Vagina (tissue), 2 donors: ENCODE measurements at regions not wholly inside any gene's neighbourhood (a gene's known extent, or its start where the extent isn't known, plus 50 kb on each side); places are given as distances from the start of the nearest gene placed in this dataset.

Experiments
- POLR2A ChIP-seq, 2 donors: fragments of 450-650 bp; IDR thresholded peaks; one replicate each; pipeline ENCODE4 v1.6.1; 2017; ENCODE audit warnings: antibody characterized with exemption in 2 of 2, mild to moderate bottlenecking in 2 of 2, moderate library complexity in 2 of 2
- POLR2AphosphoS5 ChIP-seq, 2 donors: sonication (generic); formaldehyde crosslinking; IDR thresholded peaks; one replicate each; pipeline ENCODE4 v1.9.0; 2017; ENCODE audit warnings: antibody characterized with exemption in 2 of 2, mild to moderate bottlenecking in 2 of 2, low read depth in 1 of 2; ENCODE audit not compliant: insufficient read depth in 1 of 2
- TF ChIP-seq, protein P1 (sequence below), 3 experiments: fragments of 450-650 bp in 2 of 3; fragments of 200-600 bp in 1 of 3; sonication (generic) in 1 of 3; IDR thresholded peaks; one replicate each; pipeline ENCODE4 v1.5.1; 2017 to 2019; ENCODE audit warnings: antibody characterized with exemption in 3 of 3, mild to moderate bottlenecking in 2 of 3, moderate library complexity in 2 of 3

DNA sequence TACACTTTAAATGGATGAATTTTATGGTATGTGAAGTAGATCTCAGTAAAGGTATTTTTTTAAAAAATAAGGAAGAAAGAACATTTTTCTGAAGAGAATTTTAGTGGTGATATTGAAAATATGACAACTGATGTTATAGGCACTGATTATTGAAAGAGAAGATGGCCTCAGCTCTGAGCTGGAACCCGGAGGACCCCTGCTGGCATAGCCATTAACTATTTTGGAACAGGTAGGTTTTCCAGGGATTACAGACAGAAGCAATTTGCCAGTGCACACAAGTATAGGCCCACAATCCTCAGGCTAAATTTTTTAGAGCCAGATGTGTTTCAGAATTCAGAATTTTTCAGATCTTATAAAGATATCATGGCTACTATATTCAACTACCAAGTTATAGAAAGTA, 315.9 kb upstream of the GPR149 start:
- TF ChIP-seq, protein P1, sequence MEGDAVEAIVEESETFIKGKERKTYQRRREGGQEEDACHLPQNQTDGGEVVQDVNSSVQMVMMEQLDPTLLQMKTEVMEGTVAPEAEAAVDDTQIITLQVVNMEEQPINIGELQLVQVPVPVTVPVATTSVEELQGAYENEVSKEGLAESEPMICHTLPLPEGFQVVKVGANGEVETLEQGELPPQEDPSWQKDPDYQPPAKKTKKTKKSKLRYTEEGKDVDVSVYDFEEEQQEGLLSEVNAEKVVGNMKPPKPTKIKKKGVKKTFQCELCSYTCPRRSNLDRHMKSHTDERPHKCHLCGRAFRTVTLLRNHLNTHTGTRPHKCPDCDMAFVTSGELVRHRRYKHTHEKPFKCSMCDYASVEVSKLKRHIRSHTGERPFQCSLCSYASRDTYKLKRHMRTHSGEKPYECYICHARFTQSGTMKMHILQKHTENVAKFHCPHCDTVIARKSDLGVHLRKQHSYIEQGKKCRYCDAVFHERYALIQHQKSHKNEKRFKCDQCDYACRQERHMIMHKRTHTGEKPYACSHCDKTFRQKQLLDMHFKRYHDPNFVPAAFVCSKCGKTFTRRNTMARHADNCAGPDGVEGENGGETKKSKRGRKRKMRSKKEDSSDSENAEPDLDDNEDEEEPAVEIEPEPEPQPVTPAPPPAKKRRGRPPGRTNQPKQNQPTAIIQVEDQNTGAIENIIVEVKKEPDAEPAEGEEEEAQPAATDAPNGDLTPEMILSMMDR (IDR thresholded peaks at IDR 0.05) = no peak
- TF ChIP-seq POLR2A (IDR thresholded peaks at IDR 0.05) = no peak
- TF ChIP-seq POLR2AphosphoS5 (IDR thresholded peaks at IDR 0.05; ENCODE audit: insufficient read depth in 1 of 2, low read depth in 1 of 2) = no peak
